Effector CD4-positive, alpha-beta T cell (primary cell): ENCODE measurements at regions not wholly inside any gene's neighbourhood (a gene's known extent, or its start where the extent isn't known, plus 50 kb on each side); places are given as distances from the start of the nearest gene placed in this dataset.

Experiments
- DNase-seq: peaks from one replicate; pipeline ENCODE4 v3.0.0-alpha.2; 2020

GRCh38 chr5:158340608-158341007, 481.7 kb upstream of the CLINT1 start:
- no peak for DNase-seq

GRCh38 chr5:158326256-158326655, 467.3 kb upstream of the CLINT1 start:
- DNase-seq: no peak

- no peak for DNase-seq
Measured at GRCh38 chr5:158324236-158324635, 465.3 kb upstream of the CLINT1 start.

GRCh38 chr5:158322620-158323019, 463.7 kb upstream of the CLINT1 start:
- no peak for DNase-seq

- DNase-seq: no peak
Measured at GRCh38 chr5:158320934-158321333, 462.0 kb upstream of the CLINT1 start.

GRCh38 chr5:158320178-158320674, 461.3 kb upstream of the CLINT1 start:
- DNase-seq: no peak

GRCh38 chr5:158317507-158317906, 458.6 kb upstream of the CLINT1 start:
- no peak for DNase-seq

- DNase-seq: no peak
Measured at GRCh38 chr5:158313733-158314464, 455.0 kb upstream of the CLINT1 start.

GRCh38 chr5:158313027-158313732, 454.2 kb upstream of the CLINT1 start:
- DNase-seq: no peak

- no peak for DNase-seq
Measured at GRCh38 chr5:158309088-158309807, 450.3 kb upstream of the CLINT1 start.

- no peak for DNase-seq
Measured at GRCh38 chr5:158308429-158309025, 449.6 kb upstream of the CLINT1 start.

- no peak for DNase-seq
Measured at GRCh38 chr5:158305861-158306260, 446.9 kb upstream of the CLINT1 start.

- no peak for DNase-seq
Measured at GRCh38 chr5:158304607-158305006, 445.7 kb upstream of the CLINT1 start.

- no peak for DNase-seq
Measured at GRCh38 chr5:158303883-158304282, 444.9 kb upstream of the CLINT1 start.

- no peak for DNase-seq
Measured at GRCh38 chr5:158303275-158303674, 444.3 kb upstream of the CLINT1 start.

GRCh38 chr5:158302029-158302428, 443.1 kb upstream of the CLINT1 start:
- DNase-seq: no peak

- DNase-seq: no peak
Measured at GRCh38 chr5:158301186-158301585, 442.2 kb upstream of the CLINT1 start.

GRCh38 chr5:158300256-158300655, 441.3 kb upstream of the CLINT1 start:
- DNase-seq: no peak

- DNase-seq: no peak
Measured at GRCh38 chr5:158297002-158297527, 438.1 kb upstream of the CLINT1 start.

GRCh38 chr5:158294701-158295100, 435.8 kb upstream of the CLINT1 start:
- DNase-seq: no peak

- no peak for DNase-seq
Measured at GRCh38 chr5:158292981-158293380, 434.0 kb upstream of the CLINT1 start.

- no peak for DNase-seq
Measured at GRCh38 chr5:158289967-158290366, 431.0 kb upstream of the CLINT1 start.

- DNase-seq: no peak
Measured at GRCh38 chr5:158288272-158288657, 429.3 kb upstream of the CLINT1 start.
